KOPT-K1 (cell line): ENCODE measurements at regions not wholly inside any gene's neighbourhood (a gene's known extent, or its start where the extent isn't known, plus 50 kb on each side); places are given as distances from the start of the nearest gene placed in this dataset.

Experiments used
- H3K27ac ChIP-seq: fragments of 200-600 bp; sonication (generic); 2 replicates; pipeline ENCODE4 v1.5.1; 2016; ENCODE audit warnings: antibody characterized with exemption, mild to moderate bottlenecking, low read depth, low read length; ENCODE audit not compliant: poor library complexity, severe bottlenecking
- H3K36me3 ChIP-seq: fragments of 200-600 bp; sonication (generic); 2 replicates; pipeline ENCODE4 v1.5.1; 2017; ENCODE audit warnings: antibody characterized with exemption, mild to moderate bottlenecking, low read length, moderate library complexity; ENCODE audit not compliant: insufficient read depth
- H3K9me3 ChIP-seq: fragments of 200-600 bp; sonication (generic); 2 replicates; pipeline ENCODE4 v1.5.1; 2017; ENCODE audit warnings: antibody characterized with exemption, low read length, mild to moderate bottlenecking; ENCODE audit not compliant: insufficient read depth, poor library complexity, severe bottlenecking

GRCh38 chr2:36262581-36262980 lies 93.0 kb upstream of the CRIM1 start:
- Histone ChIP-seq H3K27ac (no peak overlapping the region), H3K36me3 (no peaks in the 10 kb centered on the region), H3K9me3 (peaks cover 12% of the 10 kb centered on the region)

GRCh38 chr2:36255863-36256262 lies 99.7 kb upstream of the CRIM1 start:
- no peaks in the 10 kb centered on the region for H3K36me3 ChIP-seq
- no peak overlapping the region for H3K27ac ChIP-seq
- no peaks in the 10 kb centered on the region for H3K9me3 ChIP-seq

GRCh38 chr2:36253086-36253485 lies 102.5 kb upstream of the CRIM1 start:
- no peaks in the 10 kb centered on the region for H3K9me3 ChIP-seq
- no peak overlapping the region for H3K27ac ChIP-seq
- H3K36me3 ChIP-seq: no peaks in the 10 kb centered on the region

- Histone ChIP-seq H3K9me3 (no peaks in the 10 kb centered on the region), H3K36me3 (no peaks in the 10 kb centered on the region), H3K27ac (peak overlapping the region; percentile 44)
Observed at GRCh38 chr2:36246320-36246990, 109.1 kb upstream of the CRIM1 start.

GRCh38 chr2:36245651-36246050 lies 109.9 kb upstream of the CRIM1 start:
- peak overlapping the region; percentile 44 for H3K27ac ChIP-seq
- no peaks in the 10 kb centered on the region for H3K9me3 ChIP-seq
- H3K36me3 ChIP-seq: no peaks in the 10 kb centered on the region

GRCh38 chr2:36238106-36238505 lies 117.5 kb upstream of the CRIM1 start:
- Histone ChIP-seq H3K36me3 (no peaks in the 10 kb centered on the region), H3K9me3 (no peaks in the 10 kb centered on the region), H3K27ac (no peak overlapping the region)

- Histone ChIP-seq H3K36me3 (no peaks in the 10 kb centered on the region), H3K27ac (no peak overlapping the region), H3K9me3 (no peaks in the 10 kb centered on the region)
Observed at GRCh38 chr2:36235882-36236281, 119.7 kb upstream of the CRIM1 start.

- no peak overlapping the region for H3K27ac ChIP-seq
- no peaks in the 10 kb centered on the region for H3K9me3 ChIP-seq
- no peaks in the 10 kb centered on the region for H3K36me3 ChIP-seq
Observed at GRCh38 chr2:36235426-36235825, 120.2 kb upstream of the CRIM1 start.

GRCh38 chr2:36223259-36223658 lies 132.3 kb upstream of the CRIM1 start:
- Histone ChIP-seq H3K9me3 (no peaks in the 10 kb centered on the region), H3K27ac (no peak overlapping the region), H3K36me3 (no peaks in the 10 kb centered on the region)

GRCh38 chr2:36222485-36222884 lies 133.1 kb upstream of the CRIM1 start:
- H3K27ac ChIP-seq: no peak overlapping the region
- no peaks in the 10 kb centered on the region for H3K36me3 ChIP-seq
- H3K9me3 ChIP-seq: no peaks in the 10 kb centered on the region

- Histone ChIP-seq H3K36me3 (no peaks in the 10 kb centered on the region), H3K9me3 (no peaks in the 10 kb centered on the region), H3K27ac (no peak overlapping the region)
Observed at GRCh38 chr2:36214691-36215090, 140.9 kb upstream of the CRIM1 start.

- Histone ChIP-seq H3K36me3 (no peaks in the 10 kb centered on the region), H3K27ac (no peak overlapping the region), H3K9me3 (no peaks in the 10 kb centered on the region)
Observed at GRCh38 chr2:36203366-36203765, 152.2 kb upstream of the CRIM1 start.

GRCh38 chr2:36197181-36197971 lies 158.2 kb upstream of the CRIM1 start:
- no peaks in the 10 kb centered on the region for H3K36me3 ChIP-seq
- H3K27ac ChIP-seq: no peak overlapping the region
- no peaks in the 10 kb centered on the region for H3K9me3 ChIP-seq

- Histone ChIP-seq H3K9me3 (no peaks in the 10 kb centered on the region), H3K36me3 (no peaks in the 10 kb centered on the region), H3K27ac (no peak overlapping the region)
Observed at GRCh38 chr2:36193680-36194079, 161.9 kb upstream of the CRIM1 start.

GRCh38 chr2:36192983-36193382 lies 162.6 kb upstream of the CRIM1 start:
- Histone ChIP-seq H3K36me3 (no peaks in the 10 kb centered on the region), H3K27ac (no peak overlapping the region), H3K9me3 (no peaks in the 10 kb centered on the region)

GRCh38 chr2:36190097-36190496 lies 165.5 kb upstream of the CRIM1 start:
- H3K27ac ChIP-seq: no peak overlapping the region
- no peaks in the 10 kb centered on the region for H3K36me3 ChIP-seq
- no peaks in the 10 kb centered on the region for H3K9me3 ChIP-seq
